ENCODE measurements at regions not wholly inside any gene's neighbourhood (a gene's known extent, or its start where the extent isn't known, plus 50 kb on each side); places are given as distances from the start of the nearest gene placed in this dataset.

DNA sequence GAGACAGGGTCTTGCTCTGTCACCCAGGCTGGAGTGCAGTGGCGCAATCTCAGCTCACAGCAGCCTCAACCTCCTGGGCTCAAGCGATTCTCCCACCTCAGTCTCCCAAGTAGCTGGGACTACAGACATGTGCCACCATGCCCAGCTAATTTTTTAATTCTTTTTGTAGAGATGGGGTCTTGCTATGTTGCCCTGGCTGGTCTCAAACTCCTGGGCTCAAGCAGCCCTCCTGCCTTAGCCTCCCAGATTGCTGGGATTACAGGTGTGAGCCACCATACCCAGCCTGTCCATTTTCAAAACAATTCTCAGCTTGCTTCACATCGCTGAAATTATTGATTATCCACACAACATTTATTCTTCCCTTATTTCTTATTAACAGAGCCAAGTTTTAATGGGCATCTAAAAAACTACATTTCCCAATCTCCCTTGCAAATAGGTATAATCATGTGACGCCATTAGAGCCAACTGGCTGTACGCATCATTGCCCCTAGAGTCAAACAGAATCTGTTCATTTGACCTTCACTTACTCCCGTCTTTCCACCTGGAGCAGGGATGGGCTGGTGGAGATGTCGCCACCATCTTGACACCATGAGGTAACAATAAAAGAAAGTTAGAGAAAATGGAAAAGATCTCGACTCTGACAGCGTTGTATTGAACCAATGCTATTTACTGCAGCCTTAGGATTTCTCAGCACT, 148.0 kb upstream of the FOXF1 start:
- no peak for DNase-seq (ENCODE audit: low spot score)

DNA sequence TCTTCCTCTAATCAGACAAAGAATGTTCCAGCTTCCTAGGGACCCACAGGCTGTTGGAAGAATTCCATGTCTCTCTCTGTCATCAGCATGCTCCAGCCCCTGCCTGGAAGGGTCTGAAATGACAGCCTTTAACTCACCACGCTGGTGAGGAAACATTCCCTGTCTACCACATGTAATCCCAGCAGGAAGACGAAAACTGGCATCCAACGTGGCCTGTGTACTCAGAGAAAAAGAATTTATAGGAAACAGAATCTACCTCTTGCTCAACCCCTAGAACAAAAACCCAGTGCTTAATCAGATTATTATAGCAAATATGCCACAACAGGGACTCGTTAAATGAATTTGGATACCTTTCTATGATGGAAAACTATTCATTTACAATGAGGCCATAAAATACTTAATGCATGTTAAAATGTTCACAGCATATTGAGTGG, 147.3 kb upstream of the FOXF1 start:
- DNase-seq (ENCODE audit: low spot score): no peak

DNA sequence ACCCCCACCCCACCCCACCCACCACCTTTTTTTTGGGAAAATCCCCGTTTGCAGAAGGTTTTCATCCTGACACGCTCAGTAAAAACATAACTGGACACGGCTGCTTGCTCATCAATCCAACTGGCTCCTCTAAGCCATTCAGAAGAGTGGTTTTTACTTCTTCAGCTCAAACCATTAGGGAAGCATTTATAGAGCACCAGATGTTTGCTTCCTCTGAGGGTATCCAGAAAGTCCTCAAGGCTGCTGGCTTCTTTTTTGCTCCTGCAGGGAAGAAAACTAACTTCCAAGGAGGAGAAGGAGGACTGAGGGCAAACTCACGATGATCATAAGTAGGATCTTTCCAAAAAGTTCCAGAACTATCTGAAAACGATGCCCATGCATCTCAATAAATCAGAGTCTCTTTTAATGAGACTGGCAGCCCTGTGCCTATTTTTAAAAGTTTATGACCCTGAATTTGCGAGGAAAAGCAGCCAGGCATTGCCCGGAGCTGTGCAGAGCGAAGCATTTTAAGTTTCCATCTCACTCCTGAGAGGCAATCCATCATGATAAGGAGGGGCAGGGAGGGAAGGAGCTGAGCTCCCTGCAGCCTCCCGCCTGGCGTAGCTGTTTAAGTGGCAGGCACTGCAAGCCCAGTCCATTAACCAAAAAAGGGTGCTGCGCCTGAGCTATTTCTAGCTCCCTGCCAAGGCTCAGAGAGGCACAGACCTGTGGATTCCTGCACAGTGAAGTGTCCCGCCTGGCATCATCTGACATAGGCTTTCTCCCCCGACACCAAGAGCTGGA, 146.3 kb upstream of the FOXF1 start:
- DNase-seq (ENCODE audit: low spot score): no peak

DNA sequence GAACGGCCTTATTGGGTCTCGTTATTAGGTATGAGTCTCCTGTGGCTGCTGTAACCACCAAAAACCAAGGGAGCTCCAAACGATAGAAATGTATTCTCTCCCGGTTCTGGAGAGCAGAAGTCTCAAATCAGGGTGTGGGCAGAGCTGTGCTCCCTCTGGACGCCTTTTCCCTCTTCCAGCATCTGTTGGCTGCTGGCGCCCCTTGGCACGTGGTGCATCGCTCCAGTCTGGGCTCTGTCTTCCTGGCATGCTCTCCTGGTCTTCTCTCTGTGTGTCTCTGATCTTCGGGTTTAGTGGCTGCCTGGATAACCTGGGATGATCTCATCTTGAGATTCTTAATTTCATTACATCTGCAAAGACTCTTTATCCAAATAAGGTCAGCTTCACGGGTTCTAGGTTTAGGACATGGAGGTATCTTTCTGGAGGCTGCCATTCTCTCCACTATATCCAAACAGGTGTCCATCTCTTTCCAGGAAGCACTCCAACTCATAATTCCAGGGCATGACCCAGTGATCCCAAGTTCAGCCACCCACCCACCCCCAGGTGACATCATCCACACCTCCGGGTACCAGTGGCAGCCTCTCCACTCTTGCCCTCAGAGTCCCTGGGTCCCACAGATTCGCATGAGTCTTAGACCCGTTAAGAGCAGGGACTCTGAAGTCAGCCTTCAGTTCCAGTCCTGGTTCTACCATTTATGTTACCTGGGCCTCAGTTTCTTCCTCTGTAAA, 145.5 kb upstream of the FOXF1 start:
- DNase-seq (ENCODE audit: low spot score): no peak

DNA sequence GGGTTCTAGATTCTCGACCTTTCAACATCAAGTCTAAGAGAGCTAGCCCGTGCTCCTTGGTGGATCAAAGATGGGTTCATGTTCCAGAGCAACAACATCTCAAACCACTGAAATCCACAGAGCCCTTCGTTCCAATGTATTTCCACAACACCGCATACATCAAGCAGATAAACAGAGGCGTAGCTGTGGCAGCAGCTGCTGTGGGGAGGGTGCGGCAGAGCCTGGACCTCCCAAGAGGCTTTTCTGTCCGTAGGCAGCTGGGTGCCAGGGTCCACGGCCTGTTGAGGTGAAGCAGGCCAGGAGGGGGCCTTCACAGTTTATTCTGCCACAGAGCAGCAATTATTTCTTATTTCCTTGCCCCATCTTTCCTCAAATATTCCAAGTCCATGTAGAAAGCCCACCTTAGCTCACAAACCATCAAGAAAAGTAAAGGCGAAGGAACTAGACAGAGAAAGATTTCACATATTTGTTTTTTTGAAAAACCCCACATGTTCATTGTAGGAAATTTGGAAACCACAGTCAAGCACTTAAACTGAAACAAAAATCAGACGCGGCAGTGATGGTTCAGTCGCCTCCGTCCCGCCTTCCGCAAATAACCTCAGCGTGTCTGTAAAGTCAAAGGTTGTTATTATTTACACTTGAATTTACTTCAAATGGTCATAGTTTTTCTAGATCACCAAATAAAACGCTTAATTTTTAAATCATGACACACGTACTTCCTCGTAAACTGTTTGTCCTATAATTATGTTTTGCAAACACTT, 144.6 kb upstream of the FOXF1 start:
- no peak for DNase-seq (ENCODE audit: low spot score)

DNA sequence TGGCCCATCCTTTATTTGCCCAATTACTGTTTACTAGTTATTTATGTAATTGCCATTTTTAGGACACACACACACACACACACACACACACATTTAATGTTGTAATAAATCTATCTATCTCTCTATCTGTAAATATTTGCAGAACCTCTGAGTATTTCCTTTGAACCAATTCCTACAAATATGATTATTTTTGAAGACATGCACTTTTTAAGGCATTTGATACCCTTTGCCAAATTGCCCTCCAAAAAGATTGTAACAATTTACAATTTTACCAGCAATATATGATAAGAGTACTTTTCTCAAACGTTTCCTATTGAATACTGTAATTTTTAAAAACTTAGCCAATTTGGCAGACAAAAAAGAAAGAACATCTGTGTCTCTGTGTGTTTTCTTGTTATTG, 143.8 kb upstream of the FOXF1 start:
- DNase-seq (ENCODE audit: low spot score): no peak

DNA sequence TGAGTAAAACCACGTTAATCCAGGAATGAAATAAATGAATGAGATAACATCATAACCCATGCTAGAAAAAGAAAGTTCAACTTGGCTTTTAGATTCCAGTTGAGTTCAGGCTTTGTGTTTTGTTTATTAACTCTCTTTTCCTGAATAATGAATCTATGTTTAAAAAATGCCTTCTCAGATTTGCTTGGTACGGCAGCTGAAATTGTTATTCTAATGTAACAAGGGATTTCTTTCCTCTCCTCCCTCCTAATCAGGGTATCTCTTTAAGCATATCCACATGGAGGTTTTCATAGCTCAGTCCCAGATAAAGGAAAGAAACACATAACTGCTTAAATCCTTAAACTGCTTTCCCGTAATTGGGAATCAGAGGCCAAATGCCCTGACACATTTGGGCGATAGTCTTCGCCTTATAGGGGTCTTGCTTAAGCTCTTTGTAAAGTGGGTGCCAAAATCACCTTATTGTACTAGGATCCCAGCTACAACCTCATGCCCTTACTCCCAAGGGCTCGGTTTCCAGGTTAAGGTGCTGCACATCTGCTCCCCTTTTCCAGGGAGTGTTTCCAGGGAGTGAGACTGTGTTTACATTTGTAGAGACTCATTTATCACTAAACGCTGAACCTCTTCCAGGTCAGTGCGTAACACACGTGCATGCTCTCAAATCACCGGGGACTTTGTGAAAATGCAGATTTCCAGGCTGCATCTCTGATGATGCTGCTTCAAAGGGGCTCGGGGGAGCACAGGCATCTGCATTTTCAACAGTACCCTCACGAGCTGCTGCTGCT, 142.8 kb upstream of the FOXF1 start:
- DNase-seq (ENCODE audit: low spot score): no peak

DNA sequence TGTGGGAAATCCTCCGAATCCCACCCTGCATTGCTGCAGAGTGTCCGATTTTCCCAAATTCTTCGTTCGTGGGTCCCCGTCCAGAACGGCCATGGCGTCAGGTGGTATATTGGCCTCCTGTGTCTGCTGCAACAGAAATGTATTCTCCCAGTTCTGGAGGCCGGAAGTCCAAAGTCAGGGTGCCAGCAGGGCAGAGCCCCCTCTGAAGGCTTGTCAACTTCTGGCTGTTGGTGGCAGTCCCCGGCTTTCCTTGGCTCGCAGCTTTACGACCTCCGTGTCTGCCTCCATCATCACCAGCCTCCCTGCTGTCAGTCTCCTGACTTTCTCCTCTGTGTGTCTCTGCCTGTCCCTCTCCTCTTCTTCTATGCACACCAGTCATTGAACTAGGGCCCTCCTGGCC, 142.1 kb upstream of the FOXF1 start:
- no peak for DNase-seq (ENCODE audit: low spot score)

DNA sequence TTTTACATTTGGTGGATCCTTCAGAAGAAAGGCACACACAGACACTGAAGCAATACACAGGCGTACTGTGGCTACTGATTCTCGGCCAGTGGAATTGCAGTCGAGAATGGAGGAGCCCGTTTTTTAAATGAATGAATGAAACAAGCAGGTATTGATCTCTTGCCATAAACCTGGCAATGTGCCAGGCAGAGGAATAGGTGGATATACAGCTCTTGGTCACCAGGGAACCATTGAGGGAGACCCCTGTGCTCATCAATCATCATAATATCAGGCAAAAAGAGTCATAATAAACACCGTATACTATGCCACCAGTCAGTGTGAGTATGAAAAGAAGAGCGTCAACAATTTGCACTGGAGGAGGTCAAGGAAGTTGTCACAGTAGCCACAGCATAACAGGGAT, 140.3 kb upstream of the FOXF1 start:
- DNase-seq (ENCODE audit: low spot score): no peak

DNA sequence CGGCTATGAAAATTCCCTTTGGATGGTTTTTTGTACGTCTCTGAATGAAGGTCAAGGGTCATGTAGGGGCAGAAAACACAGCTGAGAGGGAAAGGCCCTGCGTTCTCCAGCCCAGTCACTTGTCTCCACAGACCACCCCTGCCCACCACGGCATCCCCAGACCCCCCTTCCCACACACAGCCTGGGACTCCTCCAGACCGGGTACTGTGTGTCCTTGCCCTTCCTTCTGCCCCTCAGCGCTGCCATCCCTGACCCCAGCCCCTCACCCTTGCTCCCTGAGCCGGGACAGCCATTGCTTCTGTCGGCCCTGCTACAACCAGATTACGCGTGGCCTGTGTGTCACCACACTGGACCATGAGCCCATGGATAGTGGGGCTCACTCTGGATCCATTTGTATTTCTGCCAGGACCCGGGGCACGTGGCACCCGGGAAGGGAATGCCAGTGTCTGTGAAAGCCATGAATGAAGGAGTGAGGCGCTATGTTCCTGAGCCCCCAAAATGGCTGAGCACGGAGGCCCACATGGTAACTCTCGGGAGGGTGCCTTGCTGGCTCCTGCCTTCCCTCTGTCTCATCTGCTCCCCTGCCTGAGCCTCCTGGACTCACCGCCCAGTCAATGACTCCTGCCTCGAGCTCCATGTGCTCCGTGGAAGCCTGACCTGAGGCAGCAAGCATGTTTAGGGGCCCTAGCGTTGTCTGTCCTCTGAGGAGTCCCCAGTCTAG, 139.1 kb upstream of the FOXF1 start:
- no peak for DNase-seq (ENCODE audit: low spot score)

DNA sequence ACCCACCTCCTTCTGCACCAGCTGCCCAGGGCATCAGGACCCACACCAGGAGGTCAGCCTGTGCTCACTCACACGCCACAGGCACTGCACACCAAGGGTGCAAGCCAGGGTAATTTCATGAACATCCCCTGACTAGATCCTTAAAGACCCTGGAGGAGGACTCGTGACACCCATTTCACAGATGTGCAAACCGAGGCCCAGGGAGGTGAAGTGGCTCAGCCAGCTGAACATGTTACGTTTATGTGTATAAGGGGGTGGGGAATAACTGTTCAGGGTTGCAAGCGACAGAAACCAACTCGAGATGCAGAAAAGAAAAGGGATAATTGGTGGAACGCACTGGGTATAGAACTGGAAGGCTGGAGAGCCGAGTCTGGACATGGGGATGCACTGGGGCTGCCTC, 138.1 kb upstream of the FOXF1 start:
- no peak for DNase-seq (ENCODE audit: low spot score)

DNA sequence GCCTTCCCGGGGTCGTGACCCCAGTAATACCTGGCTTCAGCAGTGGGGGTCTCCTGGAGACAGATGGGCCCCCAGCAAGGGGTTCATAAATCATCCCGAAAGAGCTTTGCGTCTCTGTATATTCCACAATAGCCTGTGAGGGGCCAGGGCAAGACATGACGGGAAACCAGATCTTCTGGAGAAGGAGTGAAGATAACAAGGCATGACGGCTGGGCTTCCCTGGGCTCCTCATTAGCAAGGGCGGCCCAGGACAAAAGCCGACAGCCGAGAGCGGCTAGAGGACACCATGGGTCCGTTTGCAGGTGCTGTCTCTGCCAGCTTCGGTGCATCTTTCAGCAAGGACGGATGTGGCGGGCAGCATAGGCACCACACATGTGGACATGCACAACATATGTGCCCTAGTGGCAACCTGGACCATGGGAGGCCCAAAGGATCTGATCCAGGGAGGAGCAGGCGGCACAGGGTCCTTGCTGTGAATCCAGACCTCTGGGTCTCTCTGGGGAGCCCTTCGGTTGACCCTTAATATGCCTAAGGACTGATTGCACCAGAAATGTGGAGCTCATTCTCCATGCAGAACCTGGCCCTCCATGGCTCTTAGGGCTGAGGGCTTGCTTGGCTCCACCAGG, 136.9 kb upstream of the FOXF1 start:
- DNase-seq (ENCODE audit: low spot score): no peak

DNA sequence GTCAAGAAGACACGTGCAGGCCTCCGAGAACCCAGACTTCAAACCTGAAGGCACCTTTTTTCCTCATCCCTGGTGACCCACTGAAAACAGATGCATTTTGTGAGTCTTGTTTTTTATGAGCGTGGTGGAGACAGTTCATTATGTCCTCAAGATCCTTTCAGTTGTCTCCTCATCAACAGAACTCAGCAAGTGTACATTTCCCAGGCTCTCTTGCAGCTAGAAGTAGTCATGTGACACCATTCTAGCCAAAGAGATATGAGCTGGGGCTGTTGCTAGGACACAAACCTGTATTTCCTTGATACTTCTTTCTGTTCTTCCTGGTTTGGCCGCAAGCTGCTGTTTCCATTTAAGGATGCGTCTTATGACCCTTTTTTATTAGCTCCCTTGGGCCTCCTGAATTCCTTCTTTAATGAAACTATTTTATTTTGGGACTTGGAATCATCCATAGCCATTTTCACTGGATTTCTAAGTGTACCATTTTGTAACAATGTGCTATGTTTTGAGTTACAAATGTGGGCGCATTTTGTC, 135.7 kb upstream of the FOXF1 start:
- no peak for DNase-seq (ENCODE audit: low spot score)

DNA sequence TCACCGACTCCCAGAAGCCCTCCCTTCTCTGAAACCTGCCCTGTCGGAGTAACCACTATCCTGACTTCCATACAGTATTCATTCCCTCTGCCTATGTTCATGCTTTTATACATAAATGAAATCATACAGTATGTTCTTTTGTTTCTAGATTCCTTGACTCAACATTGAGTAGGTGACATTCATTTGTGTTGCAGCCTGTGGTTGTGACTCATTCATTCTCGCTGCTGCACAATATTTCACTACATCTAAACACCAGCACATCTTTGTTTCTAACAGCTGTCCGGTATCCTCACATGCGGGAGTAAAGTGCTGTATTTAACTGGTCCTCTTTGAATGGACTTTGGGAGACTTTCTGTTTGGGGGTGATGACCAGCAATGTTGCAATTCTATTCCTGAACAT, 135.0 kb upstream of the FOXF1 start:
- DNase-seq (ENCODE audit: low spot score): no peak

DNA sequence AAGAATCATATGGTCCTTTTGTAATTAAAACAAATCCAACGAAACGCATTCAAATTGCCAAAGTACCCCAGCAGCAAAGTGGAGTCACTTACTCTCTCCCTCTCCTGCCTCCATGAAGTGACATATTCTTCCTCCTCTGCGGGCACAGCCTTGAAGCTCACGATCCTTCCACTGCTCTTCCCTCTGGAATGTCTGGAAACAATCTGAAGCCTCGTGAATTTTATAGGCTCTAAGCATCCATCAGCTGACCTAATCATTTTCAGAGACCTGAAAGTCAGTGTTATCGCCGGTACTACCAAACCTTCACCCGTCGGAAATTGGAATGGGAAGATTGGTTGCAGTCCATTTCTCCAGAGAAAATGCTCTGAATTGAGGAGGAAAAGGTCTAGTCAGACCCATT, 134.5 kb upstream of the FOXF1 start:
- DNase-seq (ENCODE audit: low spot score): no peak

DNA sequence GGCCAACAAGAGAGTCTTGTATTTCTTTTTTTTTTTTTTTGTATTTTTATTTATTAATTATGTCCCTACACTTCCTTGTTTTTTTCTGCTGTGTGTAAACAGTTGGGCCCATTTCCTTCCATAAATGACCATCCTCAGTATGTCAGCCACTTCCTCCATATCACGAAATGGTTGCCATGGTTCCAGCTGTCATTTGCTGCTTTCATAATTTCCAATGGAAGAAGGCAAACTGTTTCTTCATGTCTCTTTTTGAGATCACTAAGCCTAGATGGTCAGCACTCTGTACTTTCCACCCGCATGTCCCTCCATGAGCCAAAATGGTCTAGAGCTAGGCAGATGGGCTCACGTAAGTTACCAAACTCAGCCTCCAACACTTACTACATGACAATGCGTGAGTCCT, 133.5 kb upstream of the FOXF1 start:
- no peak for DNase-seq (ENCODE audit: low spot score)

DNA sequence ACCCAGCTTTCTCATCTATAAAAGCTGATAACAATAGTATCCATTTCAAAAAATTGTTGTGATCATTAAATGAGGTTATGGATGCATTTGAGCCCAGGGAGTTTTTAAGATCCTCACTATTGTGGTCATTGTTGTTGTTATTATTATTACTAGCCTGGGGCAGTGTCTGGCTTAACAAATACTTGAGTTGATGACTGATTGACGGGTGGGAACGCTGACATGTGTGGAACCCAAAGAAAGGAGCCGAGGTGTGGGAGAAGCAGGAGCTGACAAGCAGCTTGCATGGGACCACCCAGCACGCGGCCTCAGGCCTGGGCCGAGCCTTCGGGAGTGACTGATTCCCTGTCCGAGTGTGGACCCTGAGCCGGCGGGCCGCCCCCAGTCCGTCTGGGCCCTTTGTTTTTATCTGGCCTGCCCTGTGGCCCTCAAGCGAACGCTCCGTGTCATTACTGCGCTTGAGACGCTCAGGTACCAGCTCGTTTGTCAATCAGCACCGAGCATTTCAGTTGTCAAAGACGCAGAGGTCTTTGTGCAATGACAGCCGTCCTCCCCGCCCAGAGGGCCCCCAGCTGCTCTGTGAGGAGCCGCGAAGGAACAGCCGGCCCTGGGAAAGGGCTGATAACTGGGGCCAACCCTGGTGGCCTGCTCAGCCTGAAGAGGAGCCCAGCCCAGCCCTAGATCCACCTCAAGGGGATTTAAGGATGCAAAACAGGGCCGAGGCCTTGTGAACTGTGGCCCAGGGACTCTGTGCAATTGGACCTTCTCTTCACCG, 132.9 kb upstream of the FOXF1 start:
- DNase-seq (ENCODE audit: low spot score): no peak

DNA sequence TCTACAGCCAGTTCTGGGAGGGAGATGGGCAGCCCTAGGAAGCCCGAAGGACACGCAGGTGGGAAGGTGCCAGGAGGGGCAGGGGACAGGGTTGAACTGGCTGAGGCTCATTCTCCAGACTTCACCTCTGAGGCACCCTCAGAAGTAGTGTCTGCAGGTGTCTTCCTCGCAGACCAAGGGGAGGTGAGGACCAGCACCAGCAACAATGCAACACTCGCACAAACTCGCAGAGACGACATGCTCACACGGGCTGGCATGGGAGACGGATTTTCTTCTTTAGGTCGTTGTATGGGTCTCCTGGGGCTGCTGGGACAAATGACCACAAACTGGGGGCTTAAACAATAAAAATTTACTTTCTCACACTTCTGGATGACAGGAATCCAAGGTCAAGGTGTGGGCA, 132.2 kb upstream of the FOXF1 start:
- DNase-seq (ENCODE audit: low spot score): no peak
